ENCODE measurements at regions not wholly inside any gene's neighbourhood (a gene's known extent, or its start where the extent isn't known, plus 50 kb on each side); places are given as distances from the start of the nearest gene placed in this dataset.

- CTCF ChIA-PET, result no interaction called here
- H3K36me3 ChIP-seq (ENCODE audit: control insufficient read depth in 2 of 2, insufficient read depth in 1 of 2, low read length in 2 of 2), result no peaks in the 10 kb centered on the region
Observed at GRCh38 chr7:123054357-123055133, 59.0 kb upstream of the TAS2R16 start.

GRCh38 chr7:123051916-123052315 lies 56.4 kb upstream of the TAS2R16 start:
- CTCF ChIA-PET, result no interaction called here
- TF ChIP-seq ZNF785 (tag by site-specific recombination; IDR thresholded peaks at IDR 0.05) (no peak), ZNF837 (tag by site-specific recombination; IDR thresholded peaks at IDR 0.05) (no peak), ZNF510 (tag by site-specific recombination; IDR thresholded peaks at IDR 0.05; ENCODE audit: insufficient replicate concordance) (no peak)
- POLR2A ChIA-PET, result no interaction called here
- Histone ChIP-seq H3K4me1 (ENCODE audit: control insufficient read depth, insufficient read depth, low read length) (no peaks in the 10 kb centered on the region), H3K9me3 (ENCODE audit: control insufficient read depth, insufficient read depth, low read depth, low read length) (no peaks in the 10 kb centered on the region), H3K4me3 (ENCODE audit: low read depth, low read length) (no peak overlapping the region), H3K36me3 (ENCODE audit: control insufficient read depth in 2 of 2, insufficient read depth in 1 of 2, low read length in 2 of 2) (no peaks in the 10 kb centered on the region), H3K27ac (ENCODE audit: extremely low read depth, low read depth, low read length) (no peak overlapping the region)

More at GRCh38 chr7:123054357-123055133, 59.0 kb upstream of the TAS2R16 start:
- Histone ChIP-seq H3K27ac (ENCODE audit: extremely low read depth, low read depth, low read length) (no peak overlapping the region), H3K4me3 (ENCODE audit: low read depth, low read length) (no peak overlapping the region), H3K4me1 (ENCODE audit: control insufficient read depth, insufficient read depth, low read length) (no peaks in the 10 kb centered on the region), H3K9me3 (ENCODE audit: control insufficient read depth, insufficient read depth, low read depth, low read length) (no peaks in the 10 kb centered on the region)
- no peak for TF ChIP-seq GLIS2 (tag by site-specific recombination; IDR thresholded peaks at IDR 0.05)
- no peak for TF ChIP-seq ZNF596 (tag by site-specific recombination; IDR thresholded peaks at IDR 0.05)
- TF ChIP-seq ZBTB6 (tag by site-specific recombination; IDR thresholded peaks at IDR 0.05), result no peak
- peak; percentile 19; the same call in 1 of the 2 replicates for TF ChIP-seq CTCF (tag by site-specific recombination; IDR thresholded peaks at IDR 0.05)
- no peak for TF ChIP-seq ZNF48 (tag by site-specific recombination; IDR thresholded peaks at IDR 0.05)
- TF ChIP-seq ZNF791 (tag by site-specific recombination; IDR thresholded peaks at IDR 0.05), result no peak
- 0 out of 2 replicates have a peak, but pooled peaks have one; percentile 5 for TF ChIP-seq ZNF654 (tag by site-specific recombination; IDR thresholded peaks at IDR 0.05; ENCODE audit: low read depth)
- TF ChIP-seq ZNF776 (tag by site-specific recombination; IDR thresholded peaks at IDR 0.05; ENCODE audit: borderline replicate concordance), result no peak
- no peak for TF ChIP-seq ZNF266 (tag by site-specific recombination; IDR thresholded peaks at IDR 0.05; ENCODE audit: low read depth)
- TF ChIP-seq ZNF560 (tag by site-specific recombination; IDR thresholded peaks at IDR 0.05; ENCODE audit: borderline replicate concordance), result no peak
- POLR2A ChIA-PET, result no interaction called here

GRCh38 chr7:123047955-123048354 lies 52.5 kb upstream of the TAS2R16 start:
- CTCF ChIA-PET, result no interaction called here

More at GRCh38 chr7:123047955-123048354, 52.5 kb upstream of the TAS2R16 start:
- POLR2A ChIA-PET, result no interaction called here
- TF ChIP-seq ZNF324 (tag by site-specific recombination; IDR thresholded peaks at IDR 0.05) (no peak), ZNF23 (tag by site-specific recombination; IDR thresholded peaks at IDR 0.05; ENCODE audit: borderline replicate concordance) (no peak), PBX3 (CRISPR knock-in tag; IDR thresholded peaks at IDR 0.05) (no peak), ZBTB10 (tag by site-specific recombination; IDR thresholded peaks at IDR 0.05) (no peak)
- no peaks in the 10 kb centered on the region for H3K9me3 ChIP-seq (ENCODE audit: control insufficient read depth, insufficient read depth, low read depth, low read length)
- H3K4me3 ChIP-seq (ENCODE audit: low read depth, low read length), result no peak overlapping the region
- no peaks in the 10 kb centered on the region for H3K36me3 ChIP-seq (ENCODE audit: control insufficient read depth in 2 of 2, insufficient read depth in 1 of 2, low read length in 2 of 2)
- no peak overlapping the region for H3K27ac ChIP-seq (ENCODE audit: extremely low read depth, low read depth, low read length)
- no peaks in the 10 kb centered on the region for H3K4me1 ChIP-seq (ENCODE audit: control insufficient read depth, insufficient read depth, low read length)

Measured in HEK293 (cell line).